ENCODE measurements at regions not wholly inside any gene's neighbourhood (a gene's known extent, or its start where the extent isn't known, plus 50 kb on each side); places are given as distances from the start of the nearest gene placed in this dataset.

GRCh38 chr13:44051405-44051804, 171.7 kb downstream of the LACC1 start:
- H3K36me3 ChIP-seq, result no peaks in the 10 kb centered on the region
- intact Hi-C loops (cut with DNase I), result loop anchor here (5.0 kb wide), 3 partner anchors 91 to 316 kb away; no protein-coding TSS in a partner anchor
- H3K9me3 ChIP-seq, result no peaks in the 10 kb centered on the region
- H3K4me3 ChIP-seq, result no peak overlapping the region
- TF ChIP-seq CTCF (IDR thresholded peaks at IDR 0.05) (no peak), EP300 (IDR thresholded peaks at IDR 0.05) (no peak), POLR2AphosphoS5 (IDR thresholded peaks at IDR 0.05) (no peak), POLR2A (IDR thresholded peaks at IDR 0.05) (no peak)
- DNase-seq, result no peak
- H3K27ac ChIP-seq, result peak overlapping the region in 2 of 4 donors; percentile 52 to 53
- H3K4me1 ChIP-seq, result peaks cover 0 to 31% (median 27%) of the 10 kb centered on the region in 4 donors
- no peaks in the 10 kb centered on the region for H3K27me3 ChIP-seq

GRCh38 chr13:44051918-44052675, 172.4 kb downstream of the LACC1 start:
- Histone ChIP-seq H3K9me3 (no peaks in the 10 kb centered on the region), H3K4me3 (no peak overlapping the region), H3K27ac (peak overlapping the region; percentile 15 to 53 (median 38)), H3K27me3 (no peaks in the 10 kb centered on the region), H3K4me1 (peaks cover 0 to 31% (median 27%) of the 10 kb centered on the region in 4 donors), H3K36me3 (no peaks in the 10 kb centered on the region)
- no peak for DNase-seq
- WGBS, 2 donors, result 48 to 68% methylated on average over 6 of the region's 6 CpGs
- TF ChIP-seq POLR2A (IDR thresholded peaks at IDR 0.05) (no peak), CTCF (IDR thresholded peaks at IDR 0.05) (no peak)
- intact Hi-C loops (cut with DNase I), result loop anchor here (5.0 kb wide), 3 partner anchors 90 to 315 kb away; no protein-coding TSS in a partner anchor

- peak overlapping the region; percentile 15 to 53 (median 38) for H3K27ac ChIP-seq
- intact Hi-C loops (cut with DNase I), result loop anchor here (5.0 kb wide), 3 partner anchors 90 to 315 kb away; no protein-coding TSS in a partner anchor
- H3K4me3 ChIP-seq, result no peak overlapping the region
- H3K9me3 ChIP-seq, result no peaks in the 10 kb centered on the region
- H3K4me1 ChIP-seq, result peaks cover 0 to 31% (median 27%) of the 10 kb centered on the region in 4 donors
- no peaks in the 10 kb centered on the region for H3K27me3 ChIP-seq
- DNase-seq, result peak; percentile 62
- 80 to 86% methylated on average over 10 of the region's 10 CpGs for WGBS, 2 donors
- TF ChIP-seq CTCF (IDR thresholded peaks at IDR 0.05) (no peak), POLR2AphosphoS5 (IDR thresholded peaks at IDR 0.05) (no peak), POLR2A (IDR thresholded peaks at IDR 0.05) (no peak), EP300 (IDR thresholded peaks at IDR 0.05) (no peak)
- H3K36me3 ChIP-seq, result no peaks in the 10 kb centered on the region
Measured at GRCh38 chr13:44052780-44053184, 173.1 kb downstream of the LACC1 start.

- 54 to 62% methylated on average over 5 of the region's 5 CpGs for WGBS, 2 donors
Measured at GRCh38 chr13:44053208-44053607, 173.5 kb downstream of the LACC1 start.

More at GRCh38 chr13:44053208-44053607, 173.5 kb downstream of the LACC1 start:
- intact Hi-C loops (cut with DNase I), result loop anchor here (5.0 kb wide), 3 partner anchors 89 to 314 kb away; no protein-coding TSS in a partner anchor
- H3K27ac ChIP-seq, result peak overlapping the region in 2 of 4 donors; percentile 52 to 53
- no peaks in the 10 kb centered on the region for H3K27me3 ChIP-seq
- DNase-seq, result no peak
- no peaks in the 10 kb centered on the region for H3K36me3 ChIP-seq
- H3K4me3 ChIP-seq, result no peak overlapping the region
- H3K9me3 ChIP-seq, result no peaks in the 10 kb centered on the region
- TF ChIP-seq POLR2A (IDR thresholded peaks at IDR 0.05) (no peak), CTCF (IDR thresholded peaks at IDR 0.05) (no peak), EP300 (IDR thresholded peaks at IDR 0.05) (no peak), POLR2AphosphoS5 (IDR thresholded peaks at IDR 0.05) (no peak)
- H3K4me1 ChIP-seq, result peaks cover 0 to 31% (median 27%) of the 10 kb centered on the region in 4 donors

Measured in sigmoid colon (tissue), 6 donors.